GM12878 (cell line): ENCODE measurements at regions not wholly inside any gene's neighbourhood (a gene's known extent, or its start where the extent isn't known, plus 50 kb on each side); places are given as distances from the start of the nearest gene placed in this dataset.

ENCODE experiments used
- ATAC-seq: fragments of 200-7000 bp; cut with Tn5 transposase; 3 replicates; pipeline ENCODE4 v1.9.1; 2020; ENCODE audit warnings: mild to moderate bottlenecking, moderate library complexity
- BruUV-seq: library from RNA; stranded (reverse); fragments of 400-500 nt; replicated peaks from 2 replicates; lab custom pipeline; 2021; lab: Mats Ljungman, UMichigan
- CTCF ChIA-PET: fragments of 300-600 bp; sonication (Branson Sonifier 250); formaldehyde crosslinking; extraction: SDS; loops from one replicate; lab custom pipeline; 2021; ENCODE audit warnings: inconsistent platforms; lab: Yijun Ruan, JAX
- POLR2A ChIA-PET: fragments of 350-600 bp; formaldehyde crosslinking; extraction: SDS; loops from one replicate; lab custom pipeline; 2021; ENCODE audit warnings: inconsistent platforms; lab: Charles Lee
- RAD21 ChIA-PET: fragments of 300-600 bp; sonication (Branson Sonifier 250); formaldehyde crosslinking; loops from one replicate; lab custom pipeline; 2023; ENCODE audit warnings: antibody characterized with exemption; ENCODE audit not compliant: unreplicated experiment; lab: Charles Lee
- SMC1A ChIA-PET: fragments of 300-600 bp; sonication (Branson Sonifier 250); formaldehyde crosslinking; loops from one replicate; lab custom pipeline; 2023; ENCODE audit not compliant: unreplicated experiment, uncharacterized antibody; lab: Charles Lee
- DNase-seq: peaks from one replicate; pipeline ENCODE4 v3.0.0-alpha.2; 2011; ENCODE audit warnings: low read depth, low spot score
- FAIRE-seq: peaks from 3 replicates; lab custom pipeline; 2011; peaks lifted over from hg19 to GRCh38; lab: Jason Lieb, UNC
- H2AFZ ChIP-seq: 2 replicates; pipeline ENCODE4 v1.6.0; 2011; ENCODE audit warnings: low read depth, low read length, control low read depth; ENCODE audit not compliant: control insufficient read depth
- H3K27ac ChIP-seq: 2 replicates; pipeline ENCODE4 v1.5.1; 2011; ENCODE audit warnings: control low read depth; ENCODE audit not compliant: control insufficient read depth, insufficient read depth
- H3K27me3 ChIP-seq, 2 experiments: replicated peaks in 1 of 2; 2 replicates each; pipeline versions ENCODE4 v1.6.0 to v1.6.1; 2011; ENCODE audit warnings: low read length in 1 of 2; ENCODE audit not compliant: control insufficient read depth in 2 of 2, insufficient read depth in 2 of 2
- H3K36me3 ChIP-seq, 2 experiments: 2 replicates each; pipeline ENCODE4 v1.5.1; 2011; ENCODE audit warnings: low read length in 1 of 2; ENCODE audit not compliant: control insufficient read depth in 2 of 2, insufficient read depth in 2 of 2
- H3K4me1 ChIP-seq: 2 replicates; pipeline ENCODE4 v1.6.1; 2011; ENCODE audit warnings: mild to moderate bottlenecking, low read length, moderate library complexity, mixed read lengths; ENCODE audit not compliant: control insufficient read depth, insufficient read depth
- H3K4me2 ChIP-seq: 2 replicates; pipeline ENCODE4 v1.6.0; 2011; ENCODE audit warnings: control low read depth; ENCODE audit not compliant: control insufficient read depth, insufficient read depth
- H3K4me3 ChIP-seq: fragments of 200-600 bp; sonication (generic); 2 replicates; pipeline ENCODE4 v1.5.1; 2016
- H3K79me2 ChIP-seq: 2 replicates; pipeline ENCODE4 v1.6.0; 2011; ENCODE audit warnings: low read length; ENCODE audit not compliant: control insufficient read depth, insufficient read depth
- H3K9ac ChIP-seq: 2 replicates; pipeline ENCODE4 v1.8.0; 2011; ENCODE audit warnings: low read length, control low read depth, mixed read lengths; ENCODE audit not compliant: control insufficient read depth, insufficient read depth
- H3K9me3 ChIP-seq: replicated peaks from 3 replicates; pipeline ENCODE4 v1.5.1; 2011; ENCODE audit warnings: mild to moderate bottlenecking, low read length; ENCODE audit not compliant: control insufficient read depth, insufficient read depth
- H4K20me1 ChIP-seq: 2 replicates; pipeline ENCODE4 v1.6.0; 2011; ENCODE audit not compliant: control insufficient read depth, insufficient read depth
- BMI1 ChIP-seq: fragments of 450-650 bp; IDR thresholded peaks from 2 replicates; pipeline ENCODE4 v1.6.1; 2016; ENCODE audit warnings: mild to moderate bottlenecking, moderate library complexity, borderline replicate concordance
- CBX3 ChIP-seq: fragments of 200-600 bp; sonication (generic); IDR thresholded peaks from 2 replicates; pipeline ENCODE4 v1.6.1; 2016; ENCODE audit warnings: low read depth, borderline replicate concordance
- ESRRA ChIP-seq: IDR thresholded peaks from 2 replicates; pipeline ENCODE4 v1.6.1; 2012; ENCODE audit warnings: mild to moderate bottlenecking, low read length, improper control_type of control experiment
- HCFC1 ChIP-seq: fragments of 150-350 bp; IDR thresholded peaks from 2 replicates; pipeline ENCODE4 v1.6.1; 2014; ENCODE audit warnings: low read length
- NR2C2 ChIP-seq: IDR thresholded peaks from 2 replicates; pipeline ENCODE4 v1.6.1; 2011; ENCODE audit warnings: borderline replicate concordance, low read depth; ENCODE audit not compliant: control insufficient read depth, insufficient read length
- RAD51 ChIP-seq: fragments of 450-650 bp; IDR thresholded peaks from 2 replicates; pipeline ENCODE4 v1.6.1; 2016; ENCODE audit warnings: moderate library complexity, mild to moderate bottlenecking, inconsistent platforms
- SRF ChIP-seq, 2 experiments: IDR thresholded peaks; 2 replicates each; pipeline ENCODE4 v1.6.1; 2011; ENCODE audit warnings: low read depth in 2 of 2, low read length in 2 of 2, mild to moderate bottlenecking in 1 of 2, moderate library complexity in 1 of 2
- TARDBP ChIP-seq: IDR thresholded peaks from 2 replicates; pipeline ENCODE4 v1.6.1; 2016; ENCODE audit warnings: borderline replicate concordance
- TCF3 ChIP-seq: IDR thresholded peaks from 2 replicates; pipeline ENCODE4 v1.6.1; 2012; ENCODE audit warnings: low read depth, mild to moderate bottlenecking, low read length, borderline replicate concordance; ENCODE audit not compliant: insufficient read depth
- WGBS: methylation state at CpG from one replicate; pipeline ENCODE4 v1.1.6; 2016; ENCODE audit warnings: low lambda C conversion rate; ENCODE audit not compliant: insufficient replicate concordance, insufficient coverage; ENCODE audit errors: missing lambda C conversion rate; 5-methylcytosine and 5-hydroxymethylcytosine counted together
- in situ Hi-C: fragments of 300-500 bp; cut with MboI; formaldehyde crosslinking; loops from 9 replicates; pipeline ENCODE4 v1.14.3; 2018; ENCODE audit warnings: mixed read lengths
- intact Hi-C: fragments of 100-400 bp; cut with micrococcal nuclease; formaldehyde crosslinking; loops from one replicate; pipeline ENCODE4 v1.14.2; 2022; ENCODE audit not compliant: unreplicated experiment

GRCh38 chr16:77589071-77589765 is 133.1 kb upstream of the NUDT7 start:
- Histone ChIP-seq H4K20me1 (no peaks in the 10 kb centered on the region), H3K9ac (no peak overlapping the region), H3K4me3 (no peak overlapping the region), H3K36me3 (no peaks in the 10 kb centered on the region), H3K79me2 (no peaks in the 10 kb centered on the region), H3K27me3 (no peaks in the 10 kb centered on the region), H3K4me1 (no peaks in the 10 kb centered on the region), H3K9me3 (no peaks in the 10 kb centered on the region), H2AFZ (no peak overlapping the region), H3K4me2 (no peak overlapping the region), H3K27ac (no peak overlapping the region)
- ChIA-PET SMC1A (no interaction called here), RAD21 (no interaction called here), CTCF (no interaction called here), POLR2A (no interaction called here)
- WGBS: 24% methylated on average over 10 of the region's 10 CpGs
- no peak for ATAC-seq
- no peak for DNase-seq
- no peak for FAIRE-seq
- intact Hi-C loops: loop anchor here (10.0 kb wide), 1 partner anchor 154 kb away; the partner anchor contains the start of gene ADAMTS18
- no TSS peak for BruUV-seq
- TF ChIP-seq RAD51 (no peak), BMI1 (no peak), HCFC1 (no peak), TCF3 (no peak), ESRRA (no peak), NR2C2 (no peak), CBX3 (no peak), SRF (IDR thresholded peaks at IDR 0.05; ENCODE audit: low read depth in 2 of 2, low read length in 2 of 2) (no peak), TARDBP (no peak)
- in situ Hi-C loops: loop anchor here (5.0 kb wide), 1 partner anchor 352 kb away; no protein-coding TSS in a partner anchor
